ENCODE measurements at regions not wholly inside any gene's neighbourhood (a gene's known extent, or its start where the extent isn't known, plus 50 kb on each side); places are given as distances from the start of the nearest gene placed in this dataset.

DNA sequence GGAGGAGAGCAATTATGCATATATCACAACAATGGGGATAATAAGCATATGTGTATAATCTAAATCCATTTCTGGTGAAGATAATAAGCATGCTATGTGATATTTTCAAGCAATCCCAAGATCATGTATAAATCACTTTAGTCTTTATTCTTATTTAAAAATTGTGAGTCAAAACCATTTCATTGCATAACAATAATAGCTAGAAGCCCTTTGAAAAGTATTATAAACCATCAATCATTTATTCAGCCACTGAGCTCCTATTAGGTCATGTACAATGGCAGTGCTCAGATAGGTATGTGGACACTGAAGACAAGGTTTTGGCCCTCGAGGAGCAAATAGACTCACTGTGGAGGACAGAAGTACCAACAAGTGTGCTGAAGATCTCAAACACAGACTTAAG, 113.1 kb downstream of the CDCA7 start:
- TF ChIP-seq, protein P1, sequence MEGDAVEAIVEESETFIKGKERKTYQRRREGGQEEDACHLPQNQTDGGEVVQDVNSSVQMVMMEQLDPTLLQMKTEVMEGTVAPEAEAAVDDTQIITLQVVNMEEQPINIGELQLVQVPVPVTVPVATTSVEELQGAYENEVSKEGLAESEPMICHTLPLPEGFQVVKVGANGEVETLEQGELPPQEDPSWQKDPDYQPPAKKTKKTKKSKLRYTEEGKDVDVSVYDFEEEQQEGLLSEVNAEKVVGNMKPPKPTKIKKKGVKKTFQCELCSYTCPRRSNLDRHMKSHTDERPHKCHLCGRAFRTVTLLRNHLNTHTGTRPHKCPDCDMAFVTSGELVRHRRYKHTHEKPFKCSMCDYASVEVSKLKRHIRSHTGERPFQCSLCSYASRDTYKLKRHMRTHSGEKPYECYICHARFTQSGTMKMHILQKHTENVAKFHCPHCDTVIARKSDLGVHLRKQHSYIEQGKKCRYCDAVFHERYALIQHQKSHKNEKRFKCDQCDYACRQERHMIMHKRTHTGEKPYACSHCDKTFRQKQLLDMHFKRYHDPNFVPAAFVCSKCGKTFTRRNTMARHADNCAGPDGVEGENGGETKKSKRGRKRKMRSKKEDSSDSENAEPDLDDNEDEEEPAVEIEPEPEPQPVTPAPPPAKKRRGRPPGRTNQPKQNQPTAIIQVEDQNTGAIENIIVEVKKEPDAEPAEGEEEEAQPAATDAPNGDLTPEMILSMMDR (conservative IDR thresholded peaks at IDR 0.05; ENCODE audit: low read depth, low read length): no peak
- TF ChIP-seq EZH2 (IDR thresholded peaks at IDR 0.05; ENCODE audit: borderline replicate concordance, low read depth, low read length, poor library complexity, severe bottlenecking): no peak

Data from A673 (cell line).